H9 (cell line): ENCODE measurements at regions not wholly inside any gene's neighbourhood (a gene's known extent, or its start where the extent isn't known, plus 50 kb on each side); places are given as distances from the start of the nearest gene placed in this dataset.
"Not testable (repeated sequence)": the region's sequence is repeated elsewhere in the genome, so short reads cannot be mapped to it uniquely, and the experiment has no call there.

Experiments
- DNase-seq: peaks from one replicate; pipeline ENCODE4 v3.0.0-alpha.2; 2017
- H2AFZ ChIP-seq: one replicate; pipeline ENCODE4 v1.6.1; 2013; ENCODE audit warnings: mild to moderate bottlenecking, low read length, control low read depth, moderate library complexity
- H2AK5ac ChIP-seq: 2 replicates; pipeline ENCODE4 v1.6.1; 2013; ENCODE audit warnings: low read length, control low read depth, mixed read lengths; ENCODE audit not compliant: insufficient read length
- H2BK120ac ChIP-seq: one replicate; pipeline ENCODE4 v1.6.1; 2013; ENCODE audit warnings: low read depth, mild to moderate bottlenecking, low read length, control low read depth, inconsistent platforms; ENCODE audit not compliant: poor library complexity, severe bottlenecking
- H2BK12ac ChIP-seq: 2 replicates; pipeline ENCODE4 v1.6.1; 2013; ENCODE audit warnings: low read length, control low read depth, mixed read lengths, low read depth; ENCODE audit not compliant: insufficient read length
- H2BK15ac ChIP-seq: 2 replicates; pipeline ENCODE4 v1.6.1; 2013; ENCODE audit warnings: low read depth, low read length, control low read depth
- H2BK20ac ChIP-seq: one replicate; pipeline ENCODE4 v1.6.1; 2013; ENCODE audit warnings: low read depth, mild to moderate bottlenecking, low read length, control low read depth, inconsistent platforms; ENCODE audit not compliant: poor library complexity, severe bottlenecking
- H2BK5ac ChIP-seq: 2 replicates; pipeline ENCODE4 v1.6.1; 2013; ENCODE audit warnings: low read length, control low read depth, mixed read lengths; ENCODE audit not compliant: insufficient read length
- H3K14ac ChIP-seq: 2 replicates; pipeline ENCODE4 v1.6.1; 2013; ENCODE audit warnings: low read length, control low read depth; ENCODE audit not compliant: insufficient read depth
- H3K18ac ChIP-seq: 2 replicates; pipeline ENCODE4 v1.6.1; 2013; ENCODE audit warnings: low read depth, mild to moderate bottlenecking, mixed read lengths, low read length, control low read depth; ENCODE audit not compliant: insufficient read length
- H3K23ac ChIP-seq: 2 replicates; pipeline ENCODE4 v1.6.1; 2013; ENCODE audit warnings: low read length, control low read depth, mixed read lengths, low read depth; ENCODE audit not compliant: insufficient read length
- H3K23me2 ChIP-seq: 2 replicates; pipeline ENCODE4 v1.6.1; 2013; ENCODE audit warnings: low read depth, mild to moderate bottlenecking, mixed read lengths, low read length, control low read depth; ENCODE audit not compliant: insufficient read length, poor library complexity, severe bottlenecking
- H3K27ac ChIP-seq: 2 replicates; pipeline ENCODE4 v1.5.1; 2013; ENCODE audit warnings: low read length, control low read depth, mixed read lengths, low read depth; ENCODE audit not compliant: insufficient read length
- H3K27me3 ChIP-seq: 2 replicates; pipeline ENCODE4 v1.6.1; 2013; ENCODE audit warnings: low read length, control low read depth, inconsistent platforms; ENCODE audit not compliant: insufficient read depth
- H3K4ac ChIP-seq: 2 replicates; pipeline ENCODE4 v1.6.1; 2013; ENCODE audit warnings: low read depth, mild to moderate bottlenecking, control low read depth, inconsistent platforms, low read length, moderate library complexity
- H3K4me1 ChIP-seq: 2 replicates; pipeline ENCODE4 v1.6.1; 2013; ENCODE audit warnings: low read length, control low read depth, inconsistent platforms; ENCODE audit not compliant: insufficient read depth
- H3K4me2 ChIP-seq: 2 replicates; pipeline ENCODE4 v1.6.1; 2013; ENCODE audit warnings: low read length, control low read depth, mixed read lengths; ENCODE audit not compliant: insufficient read length, insufficient read depth
- H3K56ac ChIP-seq: 2 replicates; pipeline ENCODE4 v1.6.1; 2013; ENCODE audit warnings: low read depth, mild to moderate bottlenecking, mixed read lengths, low read length, control low read depth; ENCODE audit not compliant: insufficient read length
- H3K79me1 ChIP-seq: 2 replicates; pipeline ENCODE4 v1.6.1; 2013; ENCODE audit warnings: low read depth, mild to moderate bottlenecking, moderate library complexity, low read length, control low read depth, inconsistent platforms; ENCODE audit not compliant: insufficient read depth, poor library complexity, severe bottlenecking
- H3K79me2 ChIP-seq: 2 replicates; pipeline ENCODE4 v1.6.1; 2013; ENCODE audit warnings: low read length, control low read depth, inconsistent platforms; ENCODE audit not compliant: insufficient read depth
- H3K9ac ChIP-seq: 2 replicates; pipeline ENCODE4 v1.6.1; 2013; ENCODE audit warnings: low read length, control low read depth, mixed read lengths; ENCODE audit not compliant: insufficient read length; ENCODE audit errors: extremely low read depth
- H3K9me3 ChIP-seq: one replicate; pipeline ENCODE4 v1.6.1; 2013; ENCODE audit warnings: low read depth, low read length, inconsistent platforms; ENCODE audit not compliant: control insufficient read depth
- H3T11ph ChIP-seq: one replicate; pipeline ENCODE4 v1.6.1; 2013; ENCODE audit warnings: mild to moderate bottlenecking, low read length, control low read depth, inconsistent platforms
- H4K20me1 ChIP-seq: one replicate; pipeline ENCODE4 v1.6.1; 2013; ENCODE audit not compliant: control insufficient read depth, insufficient read length, insufficient read depth
- H4K5ac ChIP-seq: 2 replicates; pipeline ENCODE4 v1.6.1; 2013; ENCODE audit warnings: low read depth, mild to moderate bottlenecking, mixed read lengths, low read length, control low read depth; ENCODE audit not compliant: insufficient read length
- H4K8ac ChIP-seq: replicated peaks from 2 replicates; pipeline ENCODE4 v1.6.1; 2013; ENCODE audit warnings: low read length, control low read depth, mixed read lengths, low read depth; ENCODE audit not compliant: insufficient read length
- H4K91ac ChIP-seq: 2 replicates; pipeline ENCODE4 v1.6.1; 2013; ENCODE audit warnings: low read depth, mild to moderate bottlenecking, moderate library complexity, mixed read lengths, low read length, control low read depth; ENCODE audit not compliant: insufficient read length
- H3K27ac Mint-ChIP-seq, 3 experiments: 2 replicates in 2 of 3; 3 replicates in 1 of 3; pipeline ENCODE4 v1.8.0; 2020 to 2021; ENCODE audit warnings: mixed read lengths in 3 of 3, mild to moderate bottlenecking in 1 of 3, moderate library complexity in 1 of 3
- H3K27me3 Mint-ChIP-seq: 2 replicates; pipeline ENCODE4 v1.8.0; 2021; ENCODE audit warnings: low read depth, mild to moderate bottlenecking, moderate library complexity, mixed read lengths
- H3K36me3 Mint-ChIP-seq, 3 experiments: 2 replicates in 2 of 3; 3 replicates in 1 of 3; pipeline ENCODE4 v1.8.0; 2020 to 2021; ENCODE audit warnings: low read depth in 3 of 3, mixed read lengths in 3 of 3; ENCODE audit not compliant: insufficient read depth in 1 of 3
- H3K4me1 Mint-ChIP-seq, 2 experiments: 2 replicates each; pipeline ENCODE4 v1.8.0; 2020; ENCODE audit warnings: mixed read lengths in 2 of 2
- H3K4me3 Mint-ChIP-seq, 2 experiments: 2 replicates in 1 of 2; 3 replicates in 1 of 2; pipeline ENCODE4 v1.8.0; 2020 to 2021; ENCODE audit warnings: mild to moderate bottlenecking in 2 of 2, mixed read lengths in 2 of 2, moderate library complexity in 1 of 2
- H3K9me3 Mint-ChIP-seq, 2 experiments: 2 replicates in 1 of 2; 3 replicates in 1 of 2; pipeline ENCODE4 v1.8.0; 2020; ENCODE audit warnings: mild to moderate bottlenecking in 2 of 2, mixed read lengths in 2 of 2, moderate library complexity in 1 of 2
- WGBS: extraction: QIAGEN DNeasy Blood & Tissue Kit; methylation state at CpG from one replicate; pipeline ENCODE4 v1.1.7; 2013; ENCODE audit warnings: missing lambda C conversion rate, low lambda C conversion rate, mixed read lengths; ENCODE audit not compliant: insufficient read length; ENCODE audit errors: extremely low coverage; 5-methylcytosine and 5-hydroxymethylcytosine counted together

DNA sequence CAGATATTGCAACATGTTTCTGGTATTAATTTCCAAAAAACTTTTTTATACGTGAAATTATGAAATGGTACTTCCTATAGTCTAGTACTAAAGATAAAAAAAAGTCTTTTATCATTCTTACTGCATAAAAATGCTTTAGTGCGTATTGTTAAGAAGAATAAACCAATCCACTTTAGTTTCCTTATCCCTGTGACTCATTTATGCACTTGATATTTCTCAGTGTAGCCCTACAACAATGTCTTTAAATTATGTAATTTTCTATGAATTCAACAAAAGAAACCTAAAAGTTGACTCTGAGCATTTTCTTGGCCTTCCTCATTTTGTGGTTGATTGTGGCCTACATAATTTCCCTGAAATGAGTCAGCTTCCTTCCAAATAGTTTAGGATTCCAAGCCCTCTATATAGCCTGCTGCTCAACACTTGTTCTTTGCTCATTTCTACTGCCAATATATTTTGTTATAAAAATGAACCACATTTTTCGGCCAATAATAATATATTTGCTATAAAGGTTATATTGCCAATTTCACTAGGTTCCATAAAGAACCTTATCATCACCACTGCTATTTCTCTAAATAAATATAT, 961.7 kb upstream of the ADAMTS5 start:
- not testable (repeated sequence) for H3K4me3 Mint-ChIP-seq, H3K18ac ChIP-seq, H2BK120ac ChIP-seq, H2AK5ac ChIP-seq, H3K4ac ChIP-seq, H3K14ac ChIP-seq, H4K91ac ChIP-seq, H3K9ac ChIP-seq, H3K23ac ChIP-seq, H3K36me3 Mint-ChIP-seq, H3K4me1 ChIP-seq, H2BK20ac ChIP-seq, H4K5ac ChIP-seq, H3K27me3 ChIP-seq, H2BK15ac ChIP-seq, H4K8ac ChIP-seq, DNase-seq, H4K20me1 ChIP-seq, H3K9me3 Mint-ChIP-seq, H3K9me3 ChIP-seq, H3K56ac ChIP-seq, H3K27ac ChIP-seq, H2BK12ac ChIP-seq, H3K4me1 Mint-ChIP-seq, H3T11ph ChIP-seq, H2AFZ ChIP-seq, H3K79me2 ChIP-seq, H3K27me3 Mint-ChIP-seq, H3K23me2 ChIP-seq, H3K4me2 ChIP-seq, H2BK5ac ChIP-seq, H3K27ac Mint-ChIP-seq, H3K79me1 ChIP-seq
- WGBS, result no CpG with 5 or more reads among the region's 3 CpGs

DNA sequence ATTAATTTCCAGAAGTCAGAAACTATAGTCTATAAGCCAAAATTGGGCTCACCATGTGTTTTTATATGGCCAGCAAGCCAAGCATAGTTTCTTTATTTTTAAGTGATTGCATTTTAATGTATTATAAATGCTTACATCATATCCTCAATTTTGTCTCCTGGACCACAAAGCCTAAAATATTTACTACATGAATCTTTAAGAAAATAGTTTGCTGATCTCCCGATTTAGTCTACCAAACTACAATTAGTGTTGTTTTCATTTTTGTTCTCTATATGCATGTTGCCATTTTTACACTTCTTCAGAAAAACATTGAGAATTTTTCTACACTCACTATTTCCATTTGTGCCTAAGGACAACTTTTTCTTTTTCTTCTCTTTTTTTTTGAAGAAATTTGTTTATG, 954.5 kb upstream of the ADAMTS5 start:
- not testable (repeated sequence) for H3K9ac ChIP-seq, H3K14ac ChIP-seq, H2AK5ac ChIP-seq, H3K79me1 ChIP-seq, H4K91ac ChIP-seq, H3K79me2 ChIP-seq, H3K4me1 Mint-ChIP-seq, H3K23me2 ChIP-seq, H3K27ac Mint-ChIP-seq, H3T11ph ChIP-seq, H3K4me2 ChIP-seq, H3K23ac ChIP-seq, H3K36me3 Mint-ChIP-seq, H4K20me1 ChIP-seq, H3K4ac ChIP-seq, H3K18ac ChIP-seq, H3K9me3 Mint-ChIP-seq, H4K8ac ChIP-seq, H3K27me3 Mint-ChIP-seq, H2BK5ac ChIP-seq, H4K5ac ChIP-seq, H2AFZ ChIP-seq, H3K56ac ChIP-seq, H3K27me3 ChIP-seq, H2BK20ac ChIP-seq, H2BK120ac ChIP-seq, H2BK15ac ChIP-seq, DNase-seq, H2BK12ac ChIP-seq, H3K4me1 ChIP-seq, H3K27ac ChIP-seq, H3K9me3 ChIP-seq, H3K4me3 Mint-ChIP-seq
- WGBS, result no CpG with 5 or more reads among the region's 1 CpG
